Left lobe of liver (tissue), 2 donors: ENCODE measurements at regions not wholly inside any gene's neighbourhood (a gene's known extent, or its start where the extent isn't known, plus 50 kb on each side); places are given as distances from the start of the nearest gene placed in this dataset.
"Not testable (repeated sequence)": the region's sequence is repeated elsewhere in the genome, so short reads cannot be mapped to it uniquely, and the experiment has no call there.

Experiments
- ATAC-seq: fragments of 200-7000 bp; cut with Tn5 transposase; one replicate; pipeline ENCODE4 v1.9.1; 2020; ENCODE audit warnings: mild to moderate bottlenecking, moderate library complexity
- DNase-seq: peaks from one replicate; pipeline ENCODE4 v3.0.0-alpha.2; 2020; ENCODE audit warnings: low spot score
- donor health status: DM: no; HTN: no; CAD: no; lungs with moderate emphysema.
- donor health status: DM: no; HTN: yes; CAD: no.

DNA sequence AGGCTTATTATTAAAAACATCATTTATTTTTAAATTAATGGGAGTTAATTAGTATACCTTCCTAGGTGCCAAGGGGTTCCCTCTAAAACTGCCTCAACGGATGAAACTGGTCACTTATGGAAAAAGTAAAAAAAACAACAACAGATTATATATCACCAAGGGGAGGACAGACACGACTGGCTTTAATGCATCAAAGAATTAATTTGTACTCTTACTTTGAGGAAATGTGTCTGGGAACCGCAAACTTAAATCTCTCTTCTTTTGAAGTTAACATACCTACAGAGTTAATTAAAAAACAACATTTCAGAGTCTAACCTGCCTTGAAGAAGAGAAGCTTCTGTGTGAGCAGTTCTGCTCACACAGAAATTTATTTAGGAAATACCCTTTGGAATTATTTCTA, 354.6 kb downstream of the LRRC70 start:
- ATAC-seq, result no peak

DNA sequence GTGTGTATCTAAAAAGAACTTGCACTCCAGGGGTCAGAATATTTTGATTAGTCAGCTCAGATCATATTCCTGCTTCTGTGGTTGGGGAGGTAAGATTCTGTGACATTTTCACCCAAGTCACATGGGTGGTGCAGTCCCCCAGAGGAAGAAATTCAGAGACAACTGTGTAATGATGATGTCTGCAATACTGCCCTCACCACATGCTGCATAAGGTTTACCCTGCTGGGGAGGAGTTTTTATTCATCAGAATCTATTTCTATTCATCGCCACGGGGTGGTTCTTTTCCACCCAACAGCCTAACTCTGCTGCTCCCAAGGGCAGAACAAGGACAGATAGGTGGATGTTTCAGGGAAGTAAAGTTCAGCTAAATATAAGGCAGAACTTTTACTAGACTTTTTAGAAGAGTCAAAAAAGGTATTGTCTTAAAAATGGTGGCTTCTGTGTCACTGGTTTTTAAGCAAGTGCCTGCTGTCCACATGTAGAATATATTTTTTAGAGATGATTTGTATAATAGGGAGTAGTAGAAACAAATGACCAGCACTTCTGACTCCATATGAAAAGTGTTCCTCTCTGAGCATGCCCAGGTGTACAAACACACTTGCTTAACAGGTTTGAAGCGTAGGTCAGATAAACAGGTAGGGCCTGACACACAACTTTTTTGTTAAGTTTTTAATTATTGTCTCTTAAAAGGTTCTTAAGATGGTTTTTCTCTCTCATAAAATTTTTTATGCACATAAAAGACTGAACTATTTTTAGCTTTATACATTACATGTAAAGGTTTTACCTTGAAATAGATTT, 352.7 kb downstream of the LRRC70 start:
- DNase-seq (no peak), ATAC-seq (no peak)

More for the DNA sequence above, 354.6 kb downstream of the LRRC70 start:
- no peak for DNase-seq

DNA sequence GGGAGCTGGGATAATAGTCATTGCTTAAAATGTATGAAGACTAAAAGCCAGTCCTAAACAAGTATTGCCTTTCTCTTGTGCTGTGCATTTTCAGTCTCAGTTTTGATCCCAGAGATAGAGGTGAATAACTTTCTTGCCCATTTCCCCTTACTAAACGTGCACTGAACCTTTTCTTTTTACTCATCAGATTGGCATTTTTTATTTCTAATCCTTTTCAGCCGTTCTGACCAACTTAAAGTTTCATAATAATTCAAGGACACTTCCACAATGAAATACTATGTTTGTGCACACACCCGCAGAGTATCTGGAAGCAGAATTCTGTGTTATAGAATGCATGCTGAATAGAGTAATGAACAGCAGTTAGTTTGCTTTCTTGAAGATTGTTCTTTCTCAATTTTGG, 343.6 kb downstream of the LRRC70 start:
- no peak for DNase-seq
- ATAC-seq, result no peak

DNA sequence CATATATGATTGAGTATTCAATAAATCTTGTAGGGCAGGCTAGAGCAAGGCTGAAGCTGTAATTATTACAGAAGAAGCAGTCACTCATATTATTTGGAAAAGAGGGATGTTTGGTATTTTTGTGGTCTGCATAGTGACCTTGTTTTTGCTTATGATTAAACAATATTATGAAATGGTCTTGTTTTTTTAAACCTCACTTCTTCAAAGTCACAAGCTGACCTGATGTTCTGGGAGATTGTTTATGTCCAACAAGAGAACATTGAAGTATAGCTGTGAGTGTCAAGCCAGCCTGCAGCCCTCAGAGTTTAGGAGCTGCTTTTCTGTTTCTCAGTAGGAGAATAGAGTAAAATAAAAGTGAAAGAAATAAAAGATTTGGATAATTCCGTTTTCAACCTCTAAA, 342.2 kb downstream of the LRRC70 start:
- no peak for ATAC-seq
- DNase-seq, result no peak

DNA sequence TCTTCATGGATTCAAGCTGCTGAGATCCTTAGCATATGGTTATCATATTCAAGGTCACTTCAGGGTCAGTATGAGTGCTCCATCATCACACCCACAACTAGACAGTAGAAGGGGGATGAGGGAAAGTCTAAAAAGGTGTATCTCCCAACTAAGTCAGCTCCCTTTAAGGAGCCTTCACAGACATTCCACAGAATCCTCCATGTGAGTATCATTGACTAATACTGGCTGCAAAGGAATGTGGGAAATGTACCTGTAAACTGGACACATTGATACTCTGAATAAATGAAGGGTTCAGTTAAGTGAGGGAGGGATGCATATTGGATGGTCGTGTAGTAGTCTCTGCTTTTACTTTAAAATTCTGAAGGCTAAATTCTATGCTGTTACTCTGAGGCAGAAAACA, 330.7 kb downstream of the LRRC70 start:
- ATAC-seq (no peak), DNase-seq (no peak)

DNA sequence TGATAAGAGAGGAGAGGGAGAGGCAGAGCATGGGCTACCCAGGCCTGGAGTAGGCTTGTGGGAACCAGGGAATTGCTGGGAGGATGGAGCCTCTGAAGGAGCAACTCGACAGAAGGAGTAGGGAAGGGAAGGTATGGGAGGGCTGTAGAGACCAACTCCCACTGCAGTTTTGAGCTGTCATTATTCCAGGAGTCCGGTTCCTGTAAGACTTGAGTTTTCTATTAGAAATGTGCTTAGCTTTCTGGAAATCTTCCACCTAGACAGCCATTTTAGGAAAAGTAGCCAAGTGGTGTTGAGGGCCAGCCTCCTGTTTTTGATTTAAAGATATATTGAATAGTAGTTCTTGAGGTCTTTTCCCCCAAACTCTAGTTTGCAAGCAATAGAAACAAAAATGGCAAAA, 323.5 kb downstream of the LRRC70 start:
- ATAC-seq (no peak), DNase-seq (no peak)

DNA sequence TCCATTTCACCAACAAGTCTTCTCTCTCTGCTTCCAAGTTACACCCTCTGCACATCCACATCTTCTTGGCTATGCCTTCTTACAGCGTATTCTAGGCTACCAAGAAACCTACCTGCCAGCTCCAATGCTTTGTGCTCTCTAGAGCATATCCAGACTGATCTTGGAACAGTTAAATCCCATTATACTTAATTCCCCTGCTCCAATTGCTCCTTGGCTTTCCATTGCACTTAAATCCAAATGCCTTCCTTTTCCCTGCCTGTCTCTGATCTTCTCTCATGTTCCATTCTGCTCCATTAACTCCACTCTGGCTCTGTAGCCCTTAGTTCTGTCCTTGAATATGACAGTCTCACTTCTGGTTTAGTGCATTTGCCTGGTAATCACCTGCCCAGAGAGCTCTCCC, 322.4 kb downstream of the LRRC70 start:
- DNase-seq, result no peak
- no peak for ATAC-seq

DNA sequence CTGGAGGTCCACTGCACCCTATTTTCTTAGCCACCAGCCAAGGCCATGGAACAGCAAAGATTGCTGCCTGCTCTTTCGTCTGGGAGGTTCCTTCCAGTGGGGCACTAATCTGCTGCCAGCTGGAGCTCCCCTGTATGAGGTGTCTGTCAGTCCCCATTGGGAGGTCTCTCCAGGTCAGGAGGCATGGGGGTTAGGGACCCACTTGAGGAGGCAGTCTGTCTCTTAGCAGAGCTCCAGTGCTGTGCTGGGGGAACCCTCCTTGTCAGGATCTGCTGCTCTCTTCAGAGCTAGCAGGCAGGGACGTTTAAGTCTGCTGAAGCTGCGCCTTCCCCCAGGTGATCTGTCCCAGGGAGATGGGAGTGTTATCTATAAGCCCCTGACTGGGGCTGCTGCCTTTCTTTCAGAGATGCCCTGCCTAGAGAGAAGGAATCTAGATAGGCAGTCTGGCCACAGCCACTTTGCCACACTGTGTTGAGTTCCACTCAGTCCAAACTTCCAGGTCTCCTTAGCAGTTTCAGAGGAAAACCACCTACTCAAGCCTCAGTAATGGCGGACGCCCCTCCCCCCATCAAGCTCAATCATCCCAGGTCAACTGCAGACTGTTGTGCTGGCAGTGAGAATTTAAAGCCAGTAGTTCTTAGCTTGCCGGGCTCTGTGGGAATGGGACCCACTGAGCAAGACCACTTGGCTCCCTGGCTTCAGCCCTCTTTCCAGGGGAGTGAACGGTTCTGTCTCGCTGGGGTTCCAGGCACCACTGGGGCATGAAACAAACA, 317.7 kb downstream of the LRRC70 start:
- ATAC-seq (no peak), DNase-seq (no peak)

DNA sequence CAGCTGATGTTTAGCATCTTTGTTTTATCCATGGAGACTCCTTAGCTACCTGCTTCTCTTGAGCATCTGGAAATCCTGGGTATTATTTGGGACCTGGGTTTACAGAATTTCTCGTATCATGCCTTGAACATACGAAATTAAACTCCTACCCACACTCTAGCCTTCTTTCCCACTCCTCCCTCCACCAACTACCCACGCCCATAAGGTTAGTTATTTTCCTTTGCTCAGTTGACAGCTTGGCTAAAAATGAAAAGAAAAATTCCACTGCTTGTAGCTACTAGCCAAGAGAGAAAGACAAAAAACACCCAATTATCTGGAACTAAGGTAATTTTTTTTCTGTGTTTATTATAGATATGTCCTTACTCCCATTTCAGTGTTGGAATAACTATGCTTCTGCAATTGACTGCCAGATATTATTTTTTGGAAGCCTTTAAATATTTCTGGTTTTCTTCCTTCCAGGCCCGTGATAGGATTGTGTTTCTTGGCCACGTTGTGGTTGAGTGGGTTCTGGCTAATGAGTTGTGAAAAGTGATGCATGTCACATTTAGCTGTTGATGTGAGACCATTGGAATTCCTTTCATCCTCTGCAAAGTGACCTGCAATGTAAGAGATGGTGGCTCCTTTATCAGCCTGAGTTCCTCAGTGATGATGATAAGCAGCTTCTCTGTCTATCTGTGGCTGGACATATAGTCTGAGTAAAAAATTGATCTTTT, 308.1 kb downstream of the LRRC70 start:
- ATAC-seq (no peak), DNase-seq (no peak)

DNA sequence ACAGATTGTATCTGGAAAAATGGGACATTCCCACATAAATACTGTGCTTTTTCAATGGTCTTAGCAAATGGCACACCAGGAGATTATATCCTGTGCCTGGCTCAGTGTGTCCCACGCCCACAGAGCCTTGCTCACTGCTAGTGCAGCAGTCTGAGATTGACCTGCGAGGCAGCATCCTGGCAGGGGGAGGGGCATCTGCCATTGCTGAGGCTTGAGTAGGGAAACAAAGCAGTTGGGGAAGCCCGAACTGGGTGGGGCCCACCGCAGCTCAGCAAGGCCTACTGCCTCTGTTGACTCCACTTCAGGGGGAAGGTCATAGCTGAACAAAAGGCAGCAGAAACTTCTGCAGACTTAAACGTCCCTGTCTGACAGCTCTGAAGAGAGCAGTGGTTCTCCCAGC, 258.7 kb downstream of the LRRC70 start:
- DNase-seq, result not testable (repeated sequence)

DNA sequence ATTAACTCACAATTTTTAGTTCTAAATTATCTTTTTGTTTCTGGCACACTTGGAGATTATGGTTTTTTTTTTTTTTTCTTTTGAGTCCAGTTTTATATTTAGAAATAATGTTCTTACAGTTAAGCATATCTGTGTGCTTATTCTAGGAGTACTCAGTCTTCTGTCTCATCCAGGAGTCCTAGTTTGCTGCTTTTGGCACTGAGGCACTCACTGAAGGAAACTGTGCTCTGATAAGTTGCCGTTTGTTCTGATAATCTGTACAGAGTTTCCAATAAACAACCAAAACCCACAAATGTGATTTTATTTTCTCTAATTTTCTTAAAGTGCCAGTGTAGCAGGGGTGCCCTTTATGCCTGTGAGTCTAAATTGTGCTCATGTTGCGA, 251.0 kb downstream of the LRRC70 start:
- ATAC-seq (peak; percentile 23), DNase-seq (no peak)

More for the DNA sequence above, 258.7 kb downstream of the LRRC70 start:
- not testable (repeated sequence) for ATAC-seq

DNA sequence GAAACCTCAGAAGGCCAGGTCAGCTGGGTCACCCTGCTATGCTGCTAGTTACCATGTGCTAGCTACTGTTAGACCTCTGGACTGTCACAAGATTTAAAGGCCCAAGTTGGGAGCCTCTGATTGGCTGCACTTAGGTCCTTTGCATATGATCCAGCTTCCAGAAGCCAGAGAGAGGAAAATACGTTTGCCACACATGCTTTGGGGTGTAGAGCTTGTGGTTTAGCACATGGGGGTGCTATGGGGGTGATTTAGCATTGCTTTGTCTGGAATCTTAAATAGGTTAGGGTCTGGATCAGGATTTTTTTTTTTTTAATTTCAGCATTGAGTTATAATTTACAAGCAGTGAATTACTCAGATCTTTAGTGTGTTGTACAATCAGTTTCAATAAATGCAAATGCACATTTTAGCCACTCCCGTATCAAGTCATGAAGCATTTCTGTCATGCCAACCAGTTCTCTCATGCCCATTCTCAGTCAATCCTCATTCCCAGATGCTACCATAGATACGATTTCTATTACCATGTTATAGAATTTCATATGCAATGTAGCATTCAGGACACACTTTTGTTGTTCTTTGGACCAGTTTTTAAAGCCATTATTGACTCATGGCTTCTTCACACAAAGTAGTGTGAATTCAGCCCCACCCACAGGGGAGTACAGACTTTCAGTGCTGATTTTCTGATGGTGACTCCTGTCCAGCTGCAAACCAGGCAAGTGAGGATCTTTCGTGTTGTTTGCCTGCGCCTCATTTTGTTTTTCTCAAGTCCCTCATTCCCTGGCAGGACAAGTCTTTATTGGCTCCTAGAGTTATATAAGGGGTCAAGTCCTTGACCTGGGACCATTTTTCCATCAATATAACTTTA, 250.4 kb downstream of the LRRC70 start:
- no peak for DNase-seq
- ATAC-seq, result no peak

DNA sequence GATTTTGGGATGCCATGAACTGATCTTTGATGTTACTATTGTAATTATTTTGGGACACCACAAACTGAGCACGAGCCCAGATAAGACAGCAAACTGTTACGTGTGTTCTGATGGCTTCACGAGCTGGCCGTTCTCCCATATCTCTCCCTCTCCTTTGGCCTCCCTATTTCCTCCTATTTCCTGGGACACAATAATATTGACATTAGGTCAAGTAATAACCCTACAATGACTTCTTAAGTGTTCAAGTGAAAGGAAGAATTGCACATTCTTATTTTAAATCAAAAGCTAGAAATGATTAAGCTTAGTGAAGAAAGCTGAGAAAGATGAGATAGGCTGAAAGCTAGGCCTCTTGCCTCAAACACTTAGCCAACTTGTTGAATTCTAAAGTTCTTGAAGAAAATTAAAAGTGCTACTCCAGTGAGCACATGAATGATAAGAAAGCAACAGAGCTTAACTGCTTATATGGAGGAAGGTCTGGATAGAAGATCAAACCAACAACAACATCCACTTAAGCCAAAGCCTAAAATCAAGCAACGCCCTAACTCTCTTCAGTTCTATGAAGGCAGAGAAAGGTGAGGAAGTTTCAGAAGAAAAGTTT, 247.1 kb downstream of the LRRC70 start:
- DNase-seq (no peak), ATAC-seq (no peak)

DNA sequence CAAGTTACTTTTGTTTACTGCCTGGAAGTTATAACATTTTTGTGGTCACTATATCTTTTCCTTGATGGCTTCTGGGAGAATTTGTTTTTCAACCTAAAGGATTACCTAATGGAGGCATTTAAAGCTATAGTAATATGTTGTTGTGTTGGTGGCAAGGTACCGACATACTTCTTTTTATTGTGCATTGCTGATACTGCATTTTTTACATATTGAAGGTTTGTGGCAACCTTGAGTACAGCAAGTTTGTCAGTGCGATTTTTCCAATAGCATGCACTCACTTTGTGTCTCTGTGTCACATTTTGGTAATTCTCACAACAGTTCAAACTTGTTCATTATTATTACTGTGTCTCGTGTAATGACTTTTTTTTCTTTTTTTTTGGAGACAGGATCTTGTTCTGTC, 246.3 kb downstream of the LRRC70 start:
- ATAC-seq (no peak), DNase-seq (no peak)

DNA sequence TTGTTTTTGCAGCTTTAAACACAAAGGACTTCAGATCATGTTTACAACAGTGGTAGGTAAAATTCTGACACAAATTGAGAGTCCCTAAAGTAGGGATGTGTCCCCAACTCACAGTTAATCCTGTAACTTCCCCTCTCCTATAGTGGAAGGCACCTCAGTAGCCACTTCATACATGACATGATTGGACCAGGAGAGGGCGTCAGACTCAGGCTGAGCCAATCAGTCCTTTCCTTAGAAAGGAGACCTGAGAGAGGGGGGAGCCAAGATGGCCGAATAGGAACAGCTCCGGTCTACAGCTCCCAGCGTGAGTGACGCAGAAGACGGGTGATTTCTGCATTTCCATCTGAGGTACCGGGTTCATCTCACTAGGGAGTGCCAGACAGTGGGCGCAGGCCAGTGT, 238.4 kb downstream of the LRRC70 start:
- not testable (repeated sequence) for ATAC-seq, DNase-seq

DNA sequence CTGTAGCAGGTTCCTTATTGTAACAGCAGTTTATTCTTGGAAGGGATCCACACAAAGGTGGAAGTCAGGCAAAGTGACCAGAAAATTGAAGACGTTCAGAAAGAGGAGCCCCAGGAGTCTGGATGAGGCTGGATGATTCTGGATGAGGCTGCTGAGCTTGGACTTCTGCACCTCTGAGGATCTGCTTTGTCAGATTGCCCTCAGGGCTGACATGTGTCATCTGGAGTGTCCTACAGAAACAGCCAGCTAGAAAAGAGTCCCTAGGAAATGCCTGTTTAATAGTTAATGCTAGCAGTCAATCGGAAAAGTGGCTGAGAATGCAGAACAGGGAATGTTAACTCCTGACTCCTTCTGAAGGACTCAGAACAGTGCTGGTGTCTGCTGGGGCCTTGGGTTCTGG, 236.4 kb downstream of the LRRC70 start:
- DNase-seq, result no peak
- ATAC-seq, result no peak

DNA sequence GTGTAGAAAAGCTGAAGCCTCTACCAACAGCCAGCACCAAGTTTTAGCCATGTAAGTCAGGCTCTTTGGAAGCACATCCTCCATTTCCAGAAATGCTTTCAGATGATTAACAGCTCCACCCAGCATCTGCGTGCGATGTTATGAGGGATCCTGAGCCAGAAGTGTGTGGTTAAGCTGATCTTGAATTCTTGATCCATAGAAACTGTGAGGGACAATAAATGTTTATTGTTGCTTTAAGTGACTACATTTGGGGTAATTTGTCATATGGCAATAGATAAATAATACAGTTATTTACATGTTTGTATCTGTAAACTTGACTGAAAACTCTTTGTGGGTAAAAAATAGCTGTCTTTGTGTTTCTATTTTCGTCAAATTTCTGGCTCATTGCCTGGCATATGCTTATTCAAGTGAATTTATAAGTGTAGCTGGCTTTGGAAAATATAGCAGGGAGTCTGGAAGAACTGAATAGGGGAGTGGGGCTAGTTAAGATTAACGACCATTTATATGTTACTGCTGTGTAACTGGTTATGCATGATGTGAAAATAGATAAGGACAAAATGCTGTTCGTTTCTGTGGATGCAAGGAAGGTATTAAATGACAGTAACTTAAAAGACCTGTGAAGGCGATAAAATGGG, 234.1 kb downstream of the LRRC70 start:
- DNase-seq (no peak), ATAC-seq (no peak)

DNA sequence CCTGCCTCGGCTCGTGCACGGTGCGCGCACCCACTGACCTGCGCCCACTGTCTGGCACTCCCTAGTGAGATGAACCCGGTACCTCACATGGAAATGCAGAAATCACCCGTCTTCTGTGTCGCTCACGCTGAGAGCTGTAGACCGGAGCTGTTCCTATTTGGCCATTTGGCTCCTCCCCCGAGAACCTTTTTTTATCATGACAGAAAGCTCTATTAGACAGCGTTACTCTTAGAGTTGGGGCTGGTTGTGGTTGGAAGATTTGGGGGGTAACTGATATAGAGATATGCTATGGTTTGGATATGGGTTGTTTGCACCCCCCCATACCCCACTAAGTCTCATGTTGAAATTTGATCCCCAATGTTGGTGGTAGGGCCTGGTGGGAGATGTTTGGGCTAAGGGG, 226.2 kb downstream of the LRRC70 start:
- not testable (repeated sequence) for ATAC-seq, DNase-seq

DNA sequence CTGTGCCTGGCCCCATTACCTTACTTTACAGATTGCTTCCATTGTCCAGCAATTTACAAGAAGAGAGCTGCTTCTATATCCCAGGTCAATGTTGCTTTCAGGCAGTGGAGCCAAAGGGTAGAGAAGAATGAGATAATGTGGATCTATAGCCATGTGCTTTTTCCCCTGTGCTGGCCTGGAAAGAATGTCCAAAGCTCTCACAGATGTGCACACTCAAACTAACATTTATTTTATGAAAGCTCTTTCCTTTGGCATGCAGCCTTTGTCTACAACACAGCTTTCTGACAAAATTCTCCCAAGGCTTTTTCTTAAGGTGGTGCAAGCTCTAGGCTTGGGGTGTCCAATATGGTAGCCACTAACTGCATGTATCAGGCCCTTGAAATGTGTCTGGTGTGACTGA, 217.3 kb downstream of the LRRC70 start:
- DNase-seq (no peak), ATAC-seq (no peak)

DNA sequence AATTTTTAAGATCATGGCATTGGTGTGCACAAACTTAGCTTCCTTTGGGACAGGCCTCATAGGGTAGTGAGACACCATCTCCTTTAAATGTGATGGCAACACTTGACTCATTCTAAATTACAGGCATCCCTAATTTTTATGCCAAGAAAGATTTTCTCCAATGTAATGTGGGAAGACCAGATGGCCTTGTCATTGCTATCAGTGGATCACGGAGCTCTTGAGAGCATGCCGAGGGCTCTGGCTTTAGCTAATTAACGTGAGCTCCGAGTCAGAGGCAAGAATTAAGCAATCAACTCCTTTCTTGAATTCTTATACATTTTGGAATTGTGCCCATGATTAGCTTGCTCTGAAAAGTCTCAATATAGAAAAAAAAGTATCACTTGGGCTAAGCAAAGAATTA, 215.8 kb downstream of the LRRC70 start:
- no peak for ATAC-seq
- DNase-seq, result no peak
